ENCODE measurements at regions not wholly inside any gene's neighbourhood (a gene's known extent, or its start where the extent isn't known, plus 50 kb on each side); places are given as distances from the start of the nearest gene placed in this dataset.

DNA sequence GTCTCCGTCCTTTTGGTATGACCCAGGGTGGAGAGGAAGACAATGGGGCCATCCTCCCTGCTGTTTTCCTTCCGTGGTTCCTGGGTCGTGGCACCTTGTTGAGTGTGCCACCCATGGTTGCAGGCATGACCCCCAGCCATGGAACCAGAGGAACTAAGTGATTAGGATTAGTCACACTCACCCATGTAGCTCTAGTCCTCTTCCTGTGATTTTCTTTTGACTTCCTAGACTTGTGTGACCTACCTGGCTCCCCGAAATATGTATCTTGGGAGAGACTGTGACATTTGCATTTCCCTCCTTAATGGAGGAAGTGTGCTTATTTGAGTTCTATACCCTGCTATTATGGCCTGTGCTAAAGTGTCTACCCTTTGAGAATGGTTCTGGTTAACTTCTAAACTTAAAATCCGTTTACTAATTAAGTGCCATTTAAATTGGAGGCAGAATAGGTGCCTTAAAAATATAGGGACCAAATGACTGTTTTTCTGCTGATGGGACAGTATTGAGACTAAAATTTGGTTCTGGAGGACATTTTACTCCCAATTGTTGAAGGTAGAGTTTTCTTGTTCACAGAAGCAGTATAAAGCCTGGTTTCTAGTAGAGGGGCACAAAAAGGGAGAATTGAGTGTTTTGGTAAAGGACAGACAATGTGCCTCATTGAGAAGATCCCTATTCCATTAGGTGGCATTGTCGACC, 545.6 kb downstream of the HDGFL1 start:
- TF ChIP-seq CTCF (IDR thresholded peaks at IDR 0.05; ENCODE audit: low read length) (no peak), EZH2 (IDR thresholded peaks at IDR 0.05; ENCODE audit: borderline replicate concordance, low read length) (no peak)

Measured in OCI-LY1 (cell line).